Cardiac septum (tissue), 1 donor: ENCODE measurements at regions not wholly inside any gene's neighbourhood (a gene's known extent, or its start where the extent isn't known, plus 50 kb on each side); places are given as distances from the start of the nearest gene placed in this dataset.
A peak's percentile ranks its signal among the peaks of the same experiment; 100 is the strongest.
"Not testable (repeated sequence)": the region's sequence is repeated elsewhere in the genome, so short reads cannot be mapped to it uniquely, and the experiment has no call there.

ENCODE experiments used
- DNase-seq: peaks from one replicate; pipeline ENCODE4 v3.0.0-alpha.2; 2020; ENCODE audit warnings: low spot score
- intact Hi-C: fragments of 100-400 bp; cut with DNase I; formaldehyde crosslinking; loops from one replicate; pipeline ENCODE4 v1.14.0; 2022
- donor health status: DM: no; HTN: no; CAD: no.

- DNase-seq, result no peak
- intact Hi-C loops, result no loop called here
Measured at GRCh38 chr12:107583551-107583950, 102.0 kb upstream of the PWP1 start.

GRCh38 chr12:107584563-107584962 is 101.0 kb upstream of the PWP1 start:
- no peak for DNase-seq
- intact Hi-C loops, result no loop called here

- no peak for DNase-seq
- intact Hi-C loops, result no loop called here
Measured at GRCh38 chr12:107586256-107586970, 99.2 kb upstream of the PWP1 start.

GRCh38 chr12:107590413-107590812 is 95.2 kb upstream of the PWP1 start:
- DNase-seq, result peak; percentile 60
- intact Hi-C loops, result no loop called here

GRCh38 chr12:107590814-107591375 is 94.7 kb upstream of the PWP1 start:
- intact Hi-C loops, result no loop called here
- no peak for DNase-seq

GRCh38 chr12:107593713-107594381 is 91.8 kb upstream of the PWP1 start:
- intact Hi-C loops, result no loop called here
- peak; percentile 43 for DNase-seq

GRCh38 chr12:107594995-107595394 is 90.6 kb upstream of the PWP1 start:
- no peak for DNase-seq
- intact Hi-C loops, result no loop called here

GRCh38 chr12:107597695-107598410 is 87.7 kb upstream of the PWP1 start:
- intact Hi-C loops, result no loop called here

GRCh38 chr12:107598906-107599305 is 86.7 kb upstream of the PWP1 start:
- intact Hi-C loops, result no loop called here
- peak; percentile 29 for DNase-seq

More at GRCh38 chr12:107597695-107598410, 87.7 kb upstream of the PWP1 start:
- peak; percentile 44 for DNase-seq

GRCh38 chr12:107600581-107601144 is 84.9 kb upstream of the PWP1 start:
- intact Hi-C loops, result no loop called here
- no peak for DNase-seq

GRCh38 chr12:107602446-107602845 is 83.2 kb upstream of the PWP1 start:
- DNase-seq, result no peak
- intact Hi-C loops, result no loop called here

GRCh38 chr12:107605293-107605692 is 80.3 kb upstream of the PWP1 start:
- intact Hi-C loops, result no loop called here
- no peak for DNase-seq

GRCh38 chr12:107607464-107608392 is 77.9 kb upstream of the PWP1 start:
- peak; percentile 88 for DNase-seq
- intact Hi-C loops, result no loop called here

- intact Hi-C loops, DNase-seq: not testable (repeated sequence)
Measured at GRCh38 chr12:107608779-107609178, 76.8 kb upstream of the PWP1 start.

GRCh38 chr12:107610021-107610859 is 75.4 kb upstream of the PWP1 start:
- no peak for DNase-seq
- intact Hi-C loops, result loop anchor here (1.0 kb wide), 1 partner anchor 478 kb away; no protein-coding TSS in a partner anchor

- DNase-seq, result no peak
- intact Hi-C loops, result no loop called here
Measured at GRCh38 chr12:107612508-107612907, 73.1 kb upstream of the PWP1 start.

- intact Hi-C loops, result no loop called here
- DNase-seq, result no peak
Measured at GRCh38 chr12:107616941-107617340, 68.7 kb upstream of the PWP1 start.

- intact Hi-C loops, result no loop called here
- DNase-seq, result no peak
Measured at GRCh38 chr12:107618106-107618505, 67.5 kb upstream of the PWP1 start.
